SK-N-SH treated with all-trans-retinoic acid at 6 μM for 48 hours (cell line): ENCODE measurements at regions not wholly inside any gene's neighbourhood (a gene's known extent, or its start where the extent isn't known, plus 50 kb on each side); places are given as distances from the start of the nearest gene placed in this dataset.

Experiments
- BACH2 ChIP-seq: fragments of 250-450 bp; sonication (Bioruptor Pico); IDR thresholded peaks from 2 replicates; pipeline ENCODE4 v1.9.0; 2021; ENCODE audit warnings: mild to moderate bottlenecking, borderline replicate concordance
- OSR1 ChIP-seq: fragments of 250-450 bp; sonication (Bioruptor Pico); IDR thresholded peaks from 2 replicates; pipeline ENCODE4 v1.8.0; 2022; ENCODE audit warnings: moderate library complexity, mild to moderate bottlenecking, inconsistent platforms
- ZNF565 ChIP-seq: fragments of 450-650 bp; formaldehyde crosslinking; conservative IDR thresholded peaks from 2 replicates; pipeline ENCODE4 v1.5.0; 2020; ENCODE audit warnings: low read depth, mild to moderate bottlenecking, moderate library complexity

- TF ChIP-seq BACH2 (no peak), OSR1 (CRISPR knock-in tag) (no peak), ZNF565 (no peak)
These were observed 174.9 kb upstream of the PCDH18 start for GRCh38 chr4:137707102-137707620.
